ENCODE measurements at regions not wholly inside any gene's neighbourhood (a gene's known extent, or its start where the extent isn't known, plus 50 kb on each side); places are given as distances from the start of the nearest gene placed in this dataset.
"Not testable (repeated sequence)": the region's sequence is repeated elsewhere in the genome, so short reads cannot be mapped to it uniquely, and the experiment has no call there.

- DNase-seq: no peak
Observed at GRCh38 chr13:79631051-79631659, 150.2 kb downstream of the NDFIP2 start.

- DNase-seq: no peak
Observed at GRCh38 chr13:79628463-79628862, 147.5 kb downstream of the NDFIP2 start.

- DNase-seq: no peak
Observed at GRCh38 chr13:79626924-79627323, 146.0 kb downstream of the NDFIP2 start.

GRCh38 chr13:79625517-79625916, 144.6 kb downstream of the NDFIP2 start:
- no peak for DNase-seq

GRCh38 chr13:79621902-79622301, 140.9 kb downstream of the NDFIP2 start:
- DNase-seq: no peak

- DNase-seq: no peak
Observed at GRCh38 chr13:79621449-79621848, 140.5 kb downstream of the NDFIP2 start.

GRCh38 chr13:79614250-79614918, 133.4 kb downstream of the NDFIP2 start:
- no peak for DNase-seq

GRCh38 chr13:79612604-79613003, 131.6 kb downstream of the NDFIP2 start:
- DNase-seq: no peak

- not testable (repeated sequence) for DNase-seq
Observed at GRCh38 chr13:79607895-79608294, 126.9 kb downstream of the NDFIP2 start.

Measured in stimulated activated naive CD4-positive, alpha-beta T cell treated with Interleukin-2 at 50 U/mL for 16 hours (primary cell).